ENCODE measurements at regions not wholly inside any gene's neighbourhood (a gene's known extent, or its start where the extent isn't known, plus 50 kb on each side); places are given as distances from the start of the nearest gene placed in this dataset.

GRCh38 chr4:25524663-25525062 is 131.0 kb upstream of the SLC34A2 start:
- Histone ChIP-seq H3K36me3 (ENCODE audit: control insufficient read depth, insufficient read depth, low read length) (no peaks in the 10 kb centered on the region), H3K4me1 (ENCODE audit: control insufficient read depth, insufficient read depth, low read length) (no peaks in the 10 kb centered on the region), H3K9me3 (replicated peaks; ENCODE audit: control insufficient read depth, low read depth, low read length) (no peaks in the 10 kb centered on the region), H3K4me3 (ENCODE audit: low read length) (no peak overlapping the region), H3K27ac (ENCODE audit: low read length) (no peak overlapping the region), H3K27me3 (ENCODE audit: control insufficient read depth, insufficient read depth, low read length) (no peaks in the 10 kb centered on the region)
- no CpG with 5 or more reads among the region's 2 CpGs for WGBS (ENCODE audit: insufficient coverage)
- DNase-seq, result no peak

- H3K4me3 ChIP-seq (ENCODE audit: low read length), result no peak overlapping the region
- peaks cover 4% of the 10 kb centered on the region for H3K27me3 ChIP-seq (ENCODE audit: control insufficient read depth, insufficient read depth, low read length)
- no peaks in the 10 kb centered on the region for H3K9me3 ChIP-seq (replicated peaks; ENCODE audit: control insufficient read depth, low read depth, low read length)
- 71% methylated on average over 1 of the region's 6 CpGs for WGBS (ENCODE audit: insufficient coverage)
- H3K27ac ChIP-seq (ENCODE audit: low read length), result no peak overlapping the region
- no peaks in the 10 kb centered on the region for H3K36me3 ChIP-seq (ENCODE audit: control insufficient read depth, insufficient read depth, low read length)
- DNase-seq, result no peak
- no peaks in the 10 kb centered on the region for H3K4me1 ChIP-seq (ENCODE audit: control insufficient read depth, insufficient read depth, low read length)
These were observed 129.8 kb upstream of the SLC34A2 start for GRCh38 chr4:25525896-25526295.

- H3K36me3 ChIP-seq (ENCODE audit: control insufficient read depth, insufficient read depth, low read length), result no peaks in the 10 kb centered on the region
- H3K4me1 ChIP-seq (ENCODE audit: control insufficient read depth, insufficient read depth, low read length), result no peaks in the 10 kb centered on the region
- H3K27me3 ChIP-seq (ENCODE audit: control insufficient read depth, insufficient read depth, low read length), result peaks cover 4% of the 10 kb centered on the region
- DNase-seq, result no peak
- no peak overlapping the region for H3K27ac ChIP-seq (ENCODE audit: low read length)
- no peak overlapping the region for H3K4me3 ChIP-seq (ENCODE audit: low read length)
- no CpG with 5 or more reads among the region's 1 CpG for WGBS (ENCODE audit: insufficient coverage)
- no peaks in the 10 kb centered on the region for H3K9me3 ChIP-seq (replicated peaks; ENCODE audit: control insufficient read depth, low read depth, low read length)
These were observed 128.6 kb upstream of the SLC34A2 start for GRCh38 chr4:25527034-25527433.

GRCh38 chr4:25528391-25528790 is 127.3 kb upstream of the SLC34A2 start:
- DNase-seq, result no peak
- Histone ChIP-seq H3K27me3 (ENCODE audit: control insufficient read depth, insufficient read depth, low read length) (peaks cover 4% of the 10 kb centered on the region), H3K27ac (ENCODE audit: low read length) (no peak overlapping the region), H3K4me1 (ENCODE audit: control insufficient read depth, insufficient read depth, low read length) (no peaks in the 10 kb centered on the region), H3K9me3 (replicated peaks; ENCODE audit: control insufficient read depth, low read depth, low read length) (no peaks in the 10 kb centered on the region), H3K36me3 (ENCODE audit: control insufficient read depth, insufficient read depth, low read length) (no peaks in the 10 kb centered on the region), H3K4me3 (ENCODE audit: low read length) (no peak overlapping the region)
- 92% methylated on average over 13 of the region's 14 CpGs for WGBS (ENCODE audit: insufficient coverage)

- H3K4me1 ChIP-seq (ENCODE audit: control insufficient read depth, insufficient read depth, low read length), result no peaks in the 10 kb centered on the region
- H3K27me3 ChIP-seq (ENCODE audit: control insufficient read depth, insufficient read depth, low read length), result peaks cover 4% of the 10 kb centered on the region
- no peak overlapping the region for H3K4me3 ChIP-seq (ENCODE audit: low read length)
- H3K27ac ChIP-seq (ENCODE audit: low read length), result no peak overlapping the region
- DNase-seq, result no peak
- H3K36me3 ChIP-seq (ENCODE audit: control insufficient read depth, insufficient read depth, low read length), result no peaks in the 10 kb centered on the region
- no peaks in the 10 kb centered on the region for H3K9me3 ChIP-seq (replicated peaks; ENCODE audit: control insufficient read depth, low read depth, low read length)
These were observed 124.4 kb upstream of the SLC34A2 start for GRCh38 chr4:25531272-25531671.

- Histone ChIP-seq H3K4me3 (ENCODE audit: low read length) (no peak overlapping the region), H3K27ac (ENCODE audit: low read length) (no peak overlapping the region), H3K36me3 (ENCODE audit: control insufficient read depth, insufficient read depth, low read length) (no peaks in the 10 kb centered on the region), H3K4me1 (ENCODE audit: control insufficient read depth, insufficient read depth, low read length) (no peaks in the 10 kb centered on the region), H3K27me3 (ENCODE audit: control insufficient read depth, insufficient read depth, low read length) (peaks cover 4% of the 10 kb centered on the region), H3K9me3 (replicated peaks; ENCODE audit: control insufficient read depth, low read depth, low read length) (no peaks in the 10 kb centered on the region)
- DNase-seq, result no peak
- WGBS (ENCODE audit: insufficient coverage), result 93% methylated on average over 3 of the region's 4 CpGs
These were observed 123.1 kb upstream of the SLC34A2 start for GRCh38 chr4:25532591-25532990.

GRCh38 chr4:25533256-25533655 is 122.4 kb upstream of the SLC34A2 start:
- Histone ChIP-seq H3K36me3 (ENCODE audit: control insufficient read depth, insufficient read depth, low read length) (no peaks in the 10 kb centered on the region), H3K4me3 (ENCODE audit: low read length) (no peak overlapping the region), H3K27ac (ENCODE audit: low read length) (no peak overlapping the region), H3K27me3 (ENCODE audit: control insufficient read depth, insufficient read depth, low read length) (peaks cover 4% of the 10 kb centered on the region), H3K9me3 (replicated peaks; ENCODE audit: control insufficient read depth, low read depth, low read length) (no peaks in the 10 kb centered on the region), H3K4me1 (ENCODE audit: control insufficient read depth, insufficient read depth, low read length) (no peaks in the 10 kb centered on the region)
- no CpG with 5 or more reads among the region's 3 CpGs for WGBS (ENCODE audit: insufficient coverage)
- no peak for DNase-seq

- H3K9me3 ChIP-seq (replicated peaks; ENCODE audit: control insufficient read depth, low read depth, low read length), result no peaks in the 10 kb centered on the region
- H3K27ac ChIP-seq (ENCODE audit: low read length), result no peak overlapping the region
- no peak overlapping the region for H3K4me3 ChIP-seq (ENCODE audit: low read length)
- no peaks in the 10 kb centered on the region for H3K4me1 ChIP-seq (ENCODE audit: control insufficient read depth, insufficient read depth, low read length)
- H3K36me3 ChIP-seq (ENCODE audit: control insufficient read depth, insufficient read depth, low read length), result no peaks in the 10 kb centered on the region
- no peak for DNase-seq
- WGBS (ENCODE audit: insufficient coverage), result 70% methylated on average over 1 of the region's 2 CpGs
- H3K27me3 ChIP-seq (ENCODE audit: control insufficient read depth, insufficient read depth, low read length), result no peaks in the 10 kb centered on the region
These were observed 120.4 kb upstream of the SLC34A2 start for GRCh38 chr4:25535278-25535677.

- no peak for DNase-seq
- no peak overlapping the region for H3K27ac ChIP-seq (ENCODE audit: low read length)
- WGBS (ENCODE audit: insufficient coverage), result 85% methylated on average over 4 of the region's 10 CpGs
- H3K27me3 ChIP-seq (ENCODE audit: control insufficient read depth, insufficient read depth, low read length), result no peaks in the 10 kb centered on the region
- no peaks in the 10 kb centered on the region for H3K36me3 ChIP-seq (ENCODE audit: control insufficient read depth, insufficient read depth, low read length)
- H3K4me3 ChIP-seq (ENCODE audit: low read length), result no peak overlapping the region
- no peaks in the 10 kb centered on the region for H3K9me3 ChIP-seq (replicated peaks; ENCODE audit: control insufficient read depth, low read depth, low read length)
- H3K4me1 ChIP-seq (ENCODE audit: control insufficient read depth, insufficient read depth, low read length), result no peaks in the 10 kb centered on the region
These were observed 119.8 kb upstream of the SLC34A2 start for GRCh38 chr4:25535701-25536473.

- no peak overlapping the region for H3K27ac ChIP-seq (ENCODE audit: low read length)
- no peaks in the 10 kb centered on the region for H3K9me3 ChIP-seq (replicated peaks; ENCODE audit: control insufficient read depth, low read depth, low read length)
- 75% methylated on average over 1 of the region's 7 CpGs for WGBS (ENCODE audit: insufficient coverage)
- H3K27me3 ChIP-seq (ENCODE audit: control insufficient read depth, insufficient read depth, low read length), result no peaks in the 10 kb centered on the region
- no peak for DNase-seq
- H3K4me3 ChIP-seq (ENCODE audit: low read length), result no peak overlapping the region
- no peaks in the 10 kb centered on the region for H3K4me1 ChIP-seq (ENCODE audit: control insufficient read depth, insufficient read depth, low read length)
- H3K36me3 ChIP-seq (ENCODE audit: control insufficient read depth, insufficient read depth, low read length), result no peaks in the 10 kb centered on the region
These were observed 118.9 kb upstream of the SLC34A2 start for GRCh38 chr4:25536564-25537320.

Data from muscle of leg (tissue), 3 donors.